Activated CD8-positive, alpha-beta memory T cell treated with anti-CD3 and anti-CD28 coated beads for 1 hour (primary cell): ENCODE measurements at regions not wholly inside any gene's neighbourhood (a gene's known extent, or its start where the extent isn't known, plus 50 kb on each side); places are given as distances from the start of the nearest gene placed in this dataset.

Experiments used
- DNase-seq, 2 donors: peaks; one replicate each; pipeline ENCODE4 v3.0.0-alpha.2; 2020; ENCODE audit warnings: low read depth in 1 of 2; ENCODE audit errors: extremely low read depth in 1 of 2

- no peak for DNase-seq
Observed at GRCh38 chr3:157751386-157751785, 248.2 kb upstream of the VEPH1 start.

GRCh38 chr3:157746391-157746790, 243.2 kb upstream of the VEPH1 start:
- DNase-seq, result no peak

GRCh38 chr3:157741607-157742006, 238.4 kb upstream of the VEPH1 start:
- no peak for DNase-seq

GRCh38 chr3:157738441-157738840, 235.2 kb upstream of the VEPH1 start:
- DNase-seq, result no peak

- DNase-seq, result no peak
Observed at GRCh38 chr3:157718800-157719199, 215.6 kb upstream of the VEPH1 start.

- DNase-seq, result no peak
Observed at GRCh38 chr3:157713101-157713500, 209.9 kb upstream of the VEPH1 start.

GRCh38 chr3:157705258-157705657, 202.0 kb upstream of the VEPH1 start:
- no peak for DNase-seq

GRCh38 chr3:157700405-157700804, 197.2 kb upstream of the VEPH1 start:
- no peak for DNase-seq

- DNase-seq, result no peak
Observed at GRCh38 chr3:157695586-157695985, 192.4 kb upstream of the VEPH1 start.

- DNase-seq, result no peak
Observed at GRCh38 chr3:157695103-157695502, 191.9 kb upstream of the VEPH1 start.

- no peak for DNase-seq
Observed at GRCh38 chr3:157693762-157694161, 190.5 kb upstream of the VEPH1 start.

- DNase-seq, result no peak
Observed at GRCh38 chr3:157692468-157692867, 189.3 kb upstream of the VEPH1 start.

GRCh38 chr3:157683668-157684067, 180.5 kb upstream of the VEPH1 start:
- no peak for DNase-seq

- no peak for DNase-seq
Observed at GRCh38 chr3:157672061-157672460, 168.8 kb upstream of the VEPH1 start.

GRCh38 chr3:157671656-157672055, 168.4 kb upstream of the VEPH1 start:
- DNase-seq, result no peak

GRCh38 chr3:157669416-157669815, 166.2 kb upstream of the VEPH1 start:
- no peak for DNase-seq

GRCh38 chr3:157667493-157667892, 164.3 kb upstream of the VEPH1 start:
- no peak for DNase-seq

- DNase-seq, result no peak
Observed at GRCh38 chr3:157662171-157662570, 159.0 kb upstream of the VEPH1 start.

GRCh38 chr3:157660847-157661246, 157.6 kb upstream of the VEPH1 start:
- no peak for DNase-seq

GRCh38 chr3:157652366-157652765, 149.2 kb upstream of the VEPH1 start:
- no peak for DNase-seq

GRCh38 chr3:157650699-157651098, 147.5 kb upstream of the VEPH1 start:
- no peak for DNase-seq

GRCh38 chr3:157650172-157650571, 147.0 kb upstream of the VEPH1 start:
- no peak for DNase-seq

- DNase-seq, result no peak
Observed at GRCh38 chr3:157649511-157649910, 146.3 kb upstream of the VEPH1 start.

- DNase-seq, result no peak
Observed at GRCh38 chr3:157647820-157648219, 144.6 kb upstream of the VEPH1 start.
